HCT116 (cell line): ENCODE measurements at regions not wholly inside any gene's neighbourhood (a gene's known extent, or its start where the extent isn't known, plus 50 kb on each side); places are given as distances from the start of the nearest gene placed in this dataset.

ENCODE experiments used
- ATAC-seq: fragments of 200-7000 bp; cut with Tn5 transposase; 2 replicates; pipeline ENCODE4 v1.9.1; 2020; ENCODE audit warnings: mild to moderate bottlenecking, moderate library complexity
- BruUV-seq: library from RNA; stranded (reverse); fragments of 400-500 nt; replicated peaks from 2 replicates; lab custom pipeline; 2021; lab: Mats Ljungman, UMichigan
- CTCF ChIA-PET: fragments of 300-600 bp; sonication (Branson Sonifier 250); formaldehyde crosslinking; loops from one replicate; lab custom pipeline; 2021; ENCODE audit warnings: antibody characterized with exemption; lab: Charles Lee
- POLR2A ChIA-PET: fragments of 300-600, 350-600 bp; sonication (Branson Sonifier 250); formaldehyde crosslinking; loops from one replicate; lab custom pipeline; 2021; ENCODE audit warnings: antibody characterized with exemption; lab: Charles Lee
- RAD21 ChIA-PET, 2 experiments: fragments of 300-600 bp; sonication (Branson Sonifier 250); formaldehyde crosslinking; loops; one replicate each; lab custom pipeline; 2023; ENCODE audit warnings: low total read pairs in 2 of 2; ENCODE audit not compliant: uncharacterized antibody in 2 of 2, unreplicated experiment in 2 of 2, low non-redundant PET in 1 of 2; lab: Charles Lee
- DNase-seq: peaks from one replicate; pipeline ENCODE4 v3.0.0-alpha.2; 2010; ENCODE audit warnings: low read depth, low spot score
- H2AFZ ChIP-seq: fragments of 200-600 bp; shearing (Covaris generic), sonication (generic); 2 replicates; pipeline ENCODE4 v1.6.1; 2017; ENCODE audit warnings: low read depth, mixed run types, mixed read lengths, antibody characterized with exemption, low read length; ENCODE audit not compliant: poor library complexity, severe bottlenecking
- H3K27ac ChIP-seq: 2 replicates; pipeline ENCODE4 v1.5.1; 2012; ENCODE audit warnings: low read depth, low read length
- H3K27me3 ChIP-seq: fragments of 200-600 bp; sonication (generic); 2 replicates; pipeline ENCODE4 v1.6.1; 2016; ENCODE audit warnings: mixed run types, low read length, mixed read lengths; ENCODE audit not compliant: insufficient read depth
- H3K36me3 ChIP-seq, 2 experiments: fragments of 200-500 bp in 1 of 2; fragments of 200-600 bp in 1 of 2; sonication (Bioruptor generic) in 1 of 2; sonication (generic) in 1 of 2; 2 replicates each; pipeline versions ENCODE4 v1.5.1 to v1.6.1; 2014 to 2016; ENCODE audit warnings: low read length in 2 of 2, inconsistent platforms in 1 of 2, mixed read lengths in 1 of 2, mixed run types in 1 of 2; ENCODE audit not compliant: insufficient read depth in 2 of 2, control insufficient read depth in 1 of 2
- H3K4me1 ChIP-seq, 2 experiments: fragments of 200-600 bp in 1 of 2; sonication (generic) in 1 of 2; 2 replicates each; pipeline versions ENCODE4 v1.5.1 to v1.6.1; 2012 to 2017; ENCODE audit warnings: low read length in 2 of 2, inconsistent platforms in 1 of 2, mild to moderate bottlenecking in 1 of 2, mixed read lengths in 1 of 2, mixed run types in 1 of 2, moderate library complexity in 1 of 2; ENCODE audit not compliant: insufficient read depth in 2 of 2, control insufficient read depth in 1 of 2
- H3K4me2 ChIP-seq: fragments of 200-600 bp; sonication (generic); 2 replicates; pipeline ENCODE4 v1.6.1; 2017; ENCODE audit warnings: mixed run types, low read length, mixed read lengths
- H3K4me3 ChIP-seq, 2 experiments: fragments of 200-600 bp in 1 of 2; sonication (generic) in 1 of 2; replicated peaks in 1 of 2; 2 replicates each; pipeline ENCODE4 v1.5.1; 2011 to 2016; ENCODE audit warnings: low read length in 2 of 2, control low read depth in 1 of 2, low read depth in 1 of 2, mild to moderate bottlenecking in 1 of 2, mixed read lengths in 1 of 2, mixed run types in 1 of 2
- H3K79me2 ChIP-seq: fragments of 200-600 bp; sonication (generic); 2 replicates; pipeline ENCODE4 v1.6.1; 2017; ENCODE audit warnings: mild to moderate bottlenecking, mixed run types, low read length, moderate library complexity, mixed read lengths; ENCODE audit not compliant: insufficient read depth
- H3K9ac ChIP-seq: fragments of 200-600 bp; sonication (generic); 2 replicates; pipeline ENCODE4 v1.6.1; 2016; ENCODE audit warnings: low read length, mixed read lengths
- H3K9me2 ChIP-seq: fragments of 200-600 bp; sonication (generic), shearing (Covaris generic); 2 replicates; pipeline ENCODE4 v1.6.1; 2017; ENCODE audit warnings: mixed run types, mild to moderate bottlenecking, moderate library complexity; ENCODE audit not compliant: insufficient read depth
- H3K9me3 ChIP-seq, 2 experiments: fragments of 200-500 bp in 1 of 2; fragments of 200-600 bp in 1 of 2; sonication (Bioruptor generic) in 1 of 2; sonication (generic) in 1 of 2; 2 replicates each; pipeline ENCODE4 v1.6.1; 2014 to 2017; ENCODE audit warnings: low read length in 2 of 2, mixed read lengths in 2 of 2, inconsistent platforms in 1 of 2, low read depth in 1 of 2, mild to moderate bottlenecking in 1 of 2, mixed run types in 1 of 2, moderate library complexity in 1 of 2; ENCODE audit not compliant: control insufficient read depth in 1 of 2, insufficient read depth in 1 of 2
- H4K20me1 ChIP-seq: fragments of 200-600 bp; sonication (generic), shearing (Covaris generic); 2 replicates; pipeline ENCODE4 v1.6.1; 2017; ENCODE audit warnings: mixed run types, mild to moderate bottlenecking, moderate library complexity; ENCODE audit not compliant: insufficient read depth
- CBX3 ChIP-seq: IDR thresholded peaks from 2 replicates; pipeline ENCODE4 v1.6.1; 2012; ENCODE audit warnings: low read depth
- CEBPB ChIP-seq: IDR thresholded peaks from 2 replicates; pipeline ENCODE4 v1.6.1; 2012; ENCODE audit warnings: low read depth
- CTCF ChIP-seq, 3 experiments: fragments of 200-600 bp in 1 of 3; sonication (generic) in 1 of 3; IDR thresholded peaks in 2 of 3; conservative IDR thresholded peaks in 1 of 3; 2 replicates each; pipeline ENCODE4 v1.5.1; 2012 to 2017; ENCODE audit warnings: low read depth in 2 of 3, low read length in 2 of 3, antibody characterized with exemption in 1 of 3, borderline replicate concordance in 1 of 3, control low read depth in 1 of 3, mild to moderate bottlenecking in 1 of 3, mixed read lengths in 1 of 3, mixed run types in 1 of 3, moderate library complexity in 1 of 3; ENCODE audit not compliant: insufficient read depth in 1 of 3
- EGR1 ChIP-seq: IDR thresholded peaks from 2 replicates; pipeline ENCODE4 v1.6.1; 2012; ENCODE audit warnings: low read depth
- ELF1 ChIP-seq: IDR thresholded peaks from 2 replicates; pipeline ENCODE4 v1.6.1; 2012; ENCODE audit warnings: low read depth, borderline replicate concordance
- EZH2phosphoT487 ChIP-seq: fragments of 200-600 bp; IDR thresholded peaks from 2 replicates; pipeline ENCODE4 v1.6.1; 2018; ENCODE audit warnings: antibody characterized with exemption, borderline replicate concordance
- FOSL1 ChIP-seq: IDR thresholded peaks from 2 replicates; pipeline ENCODE4 v1.6.1; 2012; ENCODE audit warnings: low read depth
- JUND ChIP-seq: IDR thresholded peaks from 2 replicates; pipeline ENCODE4 v1.6.1; 2012
- MAX ChIP-seq: IDR thresholded peaks from 2 replicates; pipeline ENCODE4 v1.6.1; 2012
- POLR2AphosphoS5 ChIP-seq: IDR thresholded peaks from 2 replicates; pipeline ENCODE4 v1.6.1; 2011; ENCODE audit warnings: mild to moderate bottlenecking, low read depth, low read length, moderate library complexity
- RAD21 ChIP-seq: IDR thresholded peaks from 2 replicates; pipeline ENCODE4 v1.6.1; 2012; ENCODE audit warnings: low read depth, mild to moderate bottlenecking
- SIN3A ChIP-seq: IDR thresholded peaks from 2 replicates; pipeline ENCODE4 v1.6.1; 2012; ENCODE audit warnings: low read depth
- SP1 ChIP-seq: IDR thresholded peaks from 2 replicates; pipeline ENCODE4 v1.6.1; 2012; ENCODE audit warnings: low read depth
- TCF7L2 ChIP-seq: IDR thresholded peaks from 2 replicates; pipeline ENCODE4 v1.7.0; 2011; ENCODE audit warnings: borderline replicate concordance, inconsistent platforms; ENCODE audit not compliant: insufficient read depth, insufficient read length; ENCODE audit errors: extremely low read depth
- ZNF274 ChIP-seq: fragments of 200-500 bp; sonication (Bioruptor generic); IDR thresholded peaks from 2 replicates; pipeline ENCODE4 v1.6.1; 2014; ENCODE audit warnings: mild to moderate bottlenecking, low read depth, low read length, inconsistent platforms
- intact Hi-C: fragments of 100-400 bp; cut with micrococcal nuclease; formaldehyde crosslinking; loops from 2 replicates; pipeline ENCODE4 v1.10.0; 2022
- TF ChIP-seq, protein P1 (sequence below): IDR thresholded peaks from 2 replicates; pipeline ENCODE4 v1.6.1; 2012
- TF ChIP-seq, protein P2 (sequence below): IDR thresholded peaks from 2 replicates; pipeline ENCODE4 v1.6.1; 2012; ENCODE audit warnings: low read depth

GRCh38 chr12:91364471-91365184 lies 182.0 kb upstream of the DCN start (continued):
- TF ChIP-seq CEBPB = no peak
- TF ChIP-seq ZNF274 = no peak
- TF ChIP-seq EGR1 = no peak
- no peak for TF ChIP-seq TCF7L2
- TF ChIP-seq, protein P1, sequence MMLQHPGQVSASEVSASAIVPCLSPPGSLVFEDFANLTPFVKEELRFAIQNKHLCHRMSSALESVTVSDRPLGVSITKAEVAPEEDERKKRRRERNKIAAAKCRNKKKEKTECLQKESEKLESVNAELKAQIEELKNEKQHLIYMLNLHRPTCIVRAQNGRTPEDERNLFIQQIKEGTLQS = no peak
- TF ChIP-seq MAX = no peak
- TF ChIP-seq SP1 = no peak
- TF ChIP-seq POLR2AphosphoS5 = no peak
- no peak for TF ChIP-seq JUND
- TF ChIP-seq EZH2phosphoT487 = no peak
- TF ChIP-seq SIN3A = no peak

DNA sequence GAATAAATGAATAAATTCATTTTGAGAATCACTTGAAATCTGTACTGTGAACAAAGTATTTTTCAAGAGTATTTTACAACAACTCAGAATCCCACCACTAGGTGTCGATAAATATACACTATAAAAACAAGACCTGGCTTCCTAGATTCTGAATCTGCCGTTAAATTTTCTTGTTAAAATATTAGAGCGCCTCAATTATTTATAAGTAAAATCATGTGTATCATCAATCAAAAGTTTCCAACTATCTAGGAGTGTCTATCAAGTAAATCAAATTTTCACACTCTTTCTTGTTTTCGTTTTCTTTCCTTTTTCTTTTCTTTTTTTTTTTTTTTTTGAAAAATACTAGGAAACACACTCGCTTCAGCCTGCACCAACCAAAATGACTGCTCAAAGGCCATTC lies 179.2 kb upstream of the DCN start:
- H3K9ac ChIP-seq = no peak overlapping the region
- H3K9me2 ChIP-seq = no peaks in the 10 kb centered on the region
- no peaks in the 10 kb centered on the region for H3K36me3 ChIP-seq
- no peak overlapping the region; the same call in 1 of the 2 replicates for H3K4me2 ChIP-seq
- H3K9me3 ChIP-seq = no peaks in the 10 kb centered on the region
- ATAC-seq (peak; percentile 49; the same call in 1 of the 2 replicates), DNase-seq (peak; percentile 37)
- no peaks in the 10 kb centered on the region for H4K20me1 ChIP-seq
- no TSS peak for BruUV-seq
- intact Hi-C loops = no loop called here
- no peak overlapping the region for H3K27ac ChIP-seq
- TF ChIP-seq, protein P2, sequence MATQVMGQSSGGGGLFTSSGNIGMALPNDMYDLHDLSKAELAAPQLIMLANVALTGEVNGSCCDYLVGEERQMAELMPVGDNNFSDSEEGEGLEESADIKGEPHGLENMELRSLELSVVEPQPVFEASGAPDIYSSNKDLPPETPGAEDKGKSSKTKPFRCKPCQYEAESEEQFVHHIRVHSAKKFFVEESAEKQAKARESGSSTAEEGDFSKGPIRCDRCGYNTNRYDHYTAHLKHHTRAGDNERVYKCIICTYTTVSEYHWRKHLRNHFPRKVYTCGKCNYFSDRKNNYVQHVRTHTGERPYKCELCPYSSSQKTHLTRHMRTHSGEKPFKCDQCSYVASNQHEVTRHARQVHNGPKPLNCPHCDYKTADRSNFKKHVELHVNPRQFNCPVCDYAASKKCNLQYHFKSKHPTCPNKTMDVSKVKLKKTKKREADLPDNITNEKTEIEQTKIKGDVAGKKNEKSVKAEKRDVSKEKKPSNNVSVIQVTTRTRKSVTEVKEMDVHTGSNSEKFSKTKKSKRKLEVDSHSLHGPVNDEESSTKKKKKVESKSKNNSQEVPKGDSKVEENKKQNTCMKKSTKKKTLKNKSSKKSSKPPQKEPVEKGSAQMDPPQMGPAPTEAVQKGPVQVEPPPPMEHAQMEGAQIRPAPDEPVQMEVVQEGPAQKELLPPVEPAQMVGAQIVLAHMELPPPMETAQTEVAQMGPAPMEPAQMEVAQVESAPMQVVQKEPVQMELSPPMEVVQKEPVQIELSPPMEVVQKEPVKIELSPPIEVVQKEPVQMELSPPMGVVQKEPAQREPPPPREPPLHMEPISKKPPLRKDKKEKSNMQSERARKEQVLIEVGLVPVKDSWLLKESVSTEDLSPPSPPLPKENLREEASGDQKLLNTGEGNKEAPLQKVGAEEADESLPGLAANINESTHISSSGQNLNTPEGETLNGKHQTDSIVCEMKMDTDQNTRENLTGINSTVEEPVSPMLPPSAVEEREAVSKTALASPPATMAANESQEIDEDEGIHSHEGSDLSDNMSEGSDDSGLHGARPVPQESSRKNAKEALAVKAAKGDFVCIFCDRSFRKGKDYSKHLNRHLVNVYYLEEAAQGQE = no peak
- TF ChIP-seq CTCF (IDR thresholded peaks at IDR 0.05 in 2 of 3, conservative IDR thresholded peaks at IDR 0.05 in 1 of 3; ENCODE audit: borderline replicate concordance in 1 of 3, insufficient read depth in 1 of 3, low read depth in 2 of 3, low read length in 2 of 3) (peak; percentile 26 to 65 (median 51); a peak in 5 of 6 replicates), FOSL1 (no peak), SP1 (no peak), ELF1 (no peak), CBX3 (no peak), RAD21 (peak; percentile 58), EZH2phosphoT487 (no peak)
- H3K4me1 ChIP-seq = no peaks in the 10 kb centered on the region
- no peak overlapping the region for H2AFZ ChIP-seq
- no peaks in the 10 kb centered on the region for H3K27me3 ChIP-seq
- ChIA-PET RAD21 (interaction anchor here in 1 of 2 experiments (0.7 kb wide), 1 partner anchor 781 kb away, joined by 3 read pairs; no protein-coding TSS in a partner anchor), CTCF (interaction anchor here (0.7 to 1.7 kb wide), 6 partner anchors 9 to 1287 kb away, joined by 3 to 7 read pairs (median 3); no protein-coding TSS in a partner anchor), POLR2A (no interaction called here)
- H3K79me2 ChIP-seq = no peaks in the 10 kb centered on the region
- no peak overlapping the region for H3K4me3 ChIP-seq
